Activated B cell treated with CpG ODN at 0.5 μM for 24 hours (primary cell): ENCODE measurements at regions not wholly inside any gene's neighbourhood (a gene's known extent, or its start where the extent isn't known, plus 50 kb on each side); places are given as distances from the start of the nearest gene placed in this dataset.

Experiments
- ATAC-seq: fragments of 200-7000 bp; cut with Tn5 transposase; one replicate; pipeline ENCODE4 v1.10.0; 2021; ENCODE audit warnings: low read depth, mild to moderate bottlenecking, moderate library complexity
- CTCF ChIA-PET: fragments of 350-600 bp; sonication (Branson Sonifier 250); formaldehyde crosslinking; loops from one replicate; lab custom pipeline; 2021; ENCODE audit warnings: antibody characterized with exemption; lab: Charles Lee
- POLR2A ChIA-PET: fragments of 350-600 bp; sonication (Branson Sonifier 250); formaldehyde crosslinking; loops from one replicate; lab custom pipeline; 2021; ENCODE audit warnings: antibody characterized with exemption; lab: Charles Lee
- DNase-seq: peaks from one replicate; pipeline ENCODE4 v3.0.0; 2022
- H3K27ac Mint-ChIP-seq: one replicate; pipeline ENCODE4 v1.8.0; 2020; ENCODE audit warnings: mixed read lengths
- H3K27me3 Mint-ChIP-seq: one replicate; pipeline ENCODE4 v1.8.0; 2021; ENCODE audit warnings: mixed read lengths
- H3K36me3 Mint-ChIP-seq: one replicate; pipeline ENCODE4 v1.8.0; 2021; ENCODE audit warnings: low read depth, mixed read lengths
- H3K4me1 Mint-ChIP-seq: one replicate; pipeline ENCODE4 v1.8.0; 2021; ENCODE audit warnings: mixed read lengths
- H3K4me3 Mint-ChIP-seq: one replicate; pipeline ENCODE4 v1.8.0; 2020; ENCODE audit warnings: mild to moderate bottlenecking, mixed read lengths
- H3K9me3 Mint-ChIP-seq: one replicate; pipeline ENCODE4 v1.8.0; 2020; ENCODE audit warnings: mixed read lengths
- CTCF ChIP-seq: fragments of 200-600 bp; IDR thresholded peaks from one replicate; pipeline ENCODE4 v1.8.0; 2022; ENCODE audit warnings: antibody characterized with exemption, mild to moderate bottlenecking
- intact Hi-C: fragments of 100-400 bp; cut with micrococcal nuclease; formaldehyde crosslinking; loops from one replicate; pipeline ENCODE4 v1.15.1; 2024

GRCh38 chr4:57274082-57274481 lies 163.9 kb upstream of the IGFBP7 start:
- intact Hi-C loops, result no loop called here
- Mint-ChIP-seq H3K4me1 (no peaks in the 10 kb centered on the region), H3K36me3 (no peaks in the 10 kb centered on the region), H3K4me3 (no peak overlapping the region), H3K27ac (no peak overlapping the region), H3K9me3 (peaks cover 3% of the 10 kb centered on the region), H3K27me3 (peaks cover 2% of the 10 kb centered on the region)
- no peak for DNase-seq
- ChIA-PET POLR2A (no interaction called here), CTCF (no interaction called here)
- ATAC-seq, result no peak
- TF ChIP-seq CTCF, result no peak

GRCh38 chr4:57270346-57270745 lies 160.2 kb upstream of the IGFBP7 start:
- DNase-seq, result no peak
- ChIA-PET POLR2A (no interaction called here), CTCF (no interaction called here)
- no peaks in the 10 kb centered on the region for H3K4me1 Mint-ChIP-seq
- no peak for ATAC-seq
- no peaks in the 10 kb centered on the region for H3K36me3 Mint-ChIP-seq
- no peaks in the 10 kb centered on the region for H3K27me3 Mint-ChIP-seq
- H3K9me3 Mint-ChIP-seq, result peaks cover 3% of the 10 kb centered on the region
- intact Hi-C loops, result no loop called here
- no peak overlapping the region for H3K4me3 Mint-ChIP-seq
- TF ChIP-seq CTCF, result no peak
- no peak overlapping the region for H3K27ac Mint-ChIP-seq

- no peak for TF ChIP-seq CTCF
- POLR2A ChIA-PET, result no interaction called here
- no peak for ATAC-seq
- no peak overlapping the region for H3K4me3 Mint-ChIP-seq
- no peaks in the 10 kb centered on the region for H3K36me3 Mint-ChIP-seq
- H3K4me1 Mint-ChIP-seq, result no peaks in the 10 kb centered on the region
- no peaks in the 10 kb centered on the region for H3K27me3 Mint-ChIP-seq
- CTCF ChIA-PET, result no interaction called here
- H3K27ac Mint-ChIP-seq, result no peak overlapping the region
- intact Hi-C loops, result no loop called here
- DNase-seq, result no peak
- H3K9me3 Mint-ChIP-seq, result peaks cover 3% of the 10 kb centered on the region
Observed at GRCh38 chr4:57265831-57266582, 155.8 kb upstream of the IGFBP7 start.

- H3K27ac Mint-ChIP-seq, result no peak overlapping the region
- DNase-seq (no peak), ATAC-seq (no peak)
- H3K4me1 Mint-ChIP-seq, result no peaks in the 10 kb centered on the region
- TF ChIP-seq CTCF, result no peak
- H3K4me3 Mint-ChIP-seq, result no peak overlapping the region
- CTCF ChIA-PET, result no interaction called here
- POLR2A ChIA-PET, result no interaction called here
- H3K9me3 Mint-ChIP-seq, result no peaks in the 10 kb centered on the region
- no peaks in the 10 kb centered on the region for H3K36me3 Mint-ChIP-seq
- intact Hi-C loops, result no loop called here
- H3K27me3 Mint-ChIP-seq, result no peaks in the 10 kb centered on the region
Observed at GRCh38 chr4:57254754-57255153, 144.6 kb upstream of the IGFBP7 start.

- POLR2A ChIA-PET, result no interaction called here
- no peak for TF ChIP-seq CTCF
- CTCF ChIA-PET, result no interaction called here
- H3K4me3 Mint-ChIP-seq, result no peak overlapping the region
- H3K9me3 Mint-ChIP-seq, result peaks cover 2% of the 10 kb centered on the region
- no peaks in the 10 kb centered on the region for H3K36me3 Mint-ChIP-seq
- intact Hi-C loops, result no loop called here
- DNase-seq (no peak), ATAC-seq (no peak)
- no peaks in the 10 kb centered on the region for H3K27me3 Mint-ChIP-seq
- H3K4me1 Mint-ChIP-seq, result no peaks in the 10 kb centered on the region
- no peak overlapping the region for H3K27ac Mint-ChIP-seq
Observed at GRCh38 chr4:57249083-57249482, 138.9 kb upstream of the IGFBP7 start.
